Lung (tissue), 11 donors: ENCODE measurements at regions not wholly inside any gene's neighbourhood (a gene's known extent, or its start where the extent isn't known, plus 50 kb on each side); places are given as distances from the start of the nearest gene placed in this dataset.

Experiments used
- ATAC-seq: fragments of 200-7000 bp; cut with Tn5 transposase; one replicate; pipeline ENCODE4 v1.9.1; 2020; ENCODE audit warnings: moderate number of reproducible peaks; ENCODE audit not compliant: insufficient read depth, low FRiP score
- DNase-seq, 3 donors: peaks; one replicate each; pipeline ENCODE4 v3.0.0-alpha.2; 2013 to 2017
- H3K27ac ChIP-seq, 2 donors: one replicate each; pipeline ENCODE4 v1.5.1; 2013; ENCODE audit warnings: mild to moderate bottlenecking in 2 of 2, moderate library complexity in 2 of 2, control low read depth in 1 of 2, inconsistent platforms in 1 of 2, low read depth in 1 of 2, low read length in 1 of 2
- H3K27me3 ChIP-seq, 3 donors: one replicate each; pipeline ENCODE4 v1.5.1; 2013; ENCODE audit warnings: low read length in 2 of 3; ENCODE audit not compliant: control insufficient read depth in 3 of 3, insufficient read depth in 3 of 3
- H3K36me3 ChIP-seq, 4 donors: one replicate each; pipeline ENCODE4 v1.5.1; 2013; ENCODE audit warnings: low read length in 4 of 4, mild to moderate bottlenecking in 1 of 4, moderate library complexity in 1 of 4; ENCODE audit not compliant: control insufficient read depth in 4 of 4, insufficient read depth in 4 of 4
- H3K4me1 ChIP-seq, 5 donors: one replicate each; pipeline ENCODE4 v1.5.1; 2013; ENCODE audit warnings: low read length in 5 of 5, mild to moderate bottlenecking in 2 of 5, moderate library complexity in 1 of 5; ENCODE audit not compliant: control insufficient read depth in 5 of 5, insufficient read depth in 5 of 5
- H3K4me3 ChIP-seq: one replicate; pipeline ENCODE4 v1.5.1; 2013; ENCODE audit warnings: mild to moderate bottlenecking, control low read depth, moderate library complexity
- H3K9ac ChIP-seq, 2 donors: one replicate each; pipeline ENCODE4 v1.5.1; 2013; ENCODE audit warnings: low read length in 2 of 2, control low read depth in 1 of 2; ENCODE audit not compliant: insufficient read depth in 1 of 2
- H3K9me3 ChIP-seq, 4 donors: one replicate each; pipeline ENCODE4 v1.5.1; 2013; ENCODE audit warnings: low read length in 3 of 4, mild to moderate bottlenecking in 1 of 4, moderate library complexity in 1 of 4; ENCODE audit not compliant: control insufficient read depth in 4 of 4, insufficient read depth in 3 of 4
- WGBS, 2 donors: extraction: QIAGEN DNeasy Blood & Tissue Kit; methylation state at CpG; one replicate each; pipeline ENCODE4 v1.1.7; 2013; 5-methylcytosine and 5-hydroxymethylcytosine counted together
- TF ChIP-seq, protein P1 (sequence below): IDR thresholded peaks from 2 replicates; pipeline ENCODE4 v1.5.1; 2012; ENCODE audit warnings: mild to moderate bottlenecking; ENCODE audit errors: control extremely low read depth, extremely low read depth
- donor health status: control.
- donor health status: control.
- donor health status: Bipolar disorder and iron deficiency.
- donor health status: healthy.
- donor health status: DM: yes; HTN: yes; CAD: no.

DNA sequence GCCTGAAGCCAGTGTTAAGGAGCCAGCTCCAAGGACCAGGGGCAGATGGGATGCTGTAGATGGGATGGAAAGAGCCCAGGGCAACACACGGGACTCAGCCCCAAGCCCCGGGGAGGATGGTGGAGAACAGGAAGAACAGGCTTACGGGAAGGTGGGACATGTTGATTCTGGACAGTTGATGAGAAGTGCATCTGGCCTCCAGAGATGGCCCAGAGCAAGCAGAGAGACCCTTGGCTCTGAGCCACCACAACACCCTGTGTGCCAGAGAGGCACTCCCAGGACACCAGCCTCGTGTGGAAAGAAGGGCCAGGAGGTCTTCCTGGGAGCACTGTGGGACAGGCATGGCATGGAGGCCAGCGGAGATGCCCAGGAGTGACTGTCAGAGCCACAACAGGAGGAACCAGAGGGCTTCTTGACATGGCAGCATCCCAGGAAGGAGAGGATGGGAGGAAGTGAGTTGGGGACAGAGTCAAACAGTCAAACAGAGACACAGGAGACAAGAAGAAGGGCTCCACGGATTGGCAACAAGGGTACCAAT is 156.3 kb upstream of the MVB12B start:
- DNase-seq (no peak), ATAC-seq (no peak)
- 78 to 84% methylated on average over 6 of the region's 6 CpGs for WGBS, 2 donors

DNA sequence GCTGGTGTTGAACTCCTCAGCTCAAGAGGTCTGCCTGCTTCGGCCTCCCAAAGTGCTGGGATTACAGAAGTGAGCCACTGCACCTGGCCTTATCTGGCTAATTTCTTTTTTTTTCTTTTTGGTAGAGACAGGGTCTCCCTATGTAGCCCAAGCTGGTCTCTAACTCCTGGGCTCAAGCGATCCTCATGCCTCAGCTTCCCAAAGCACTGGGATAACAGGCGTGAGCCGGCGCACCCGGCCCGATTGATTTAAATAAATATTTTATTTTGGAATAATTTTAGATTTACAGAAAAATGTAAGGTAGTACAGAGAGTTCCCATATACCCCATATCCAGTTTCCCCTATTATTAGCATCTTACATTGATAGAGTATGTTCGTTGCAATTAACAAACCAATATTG is 155.0 kb upstream of the MVB12B start:
- peaks cover 0 to 7% (median 2%) of the 10 kb centered on the region in 4 donors for H3K9me3 ChIP-seq
- H3K36me3 ChIP-seq: no peaks in the 10 kb centered on the region
- H3K27ac ChIP-seq: no peak overlapping the region
- WGBS, 2 donors: 89 to 94% methylated on average over 8 of the region's 8 CpGs
- no peak overlapping the region for H3K9ac ChIP-seq
- TF ChIP-seq, protein P1, sequence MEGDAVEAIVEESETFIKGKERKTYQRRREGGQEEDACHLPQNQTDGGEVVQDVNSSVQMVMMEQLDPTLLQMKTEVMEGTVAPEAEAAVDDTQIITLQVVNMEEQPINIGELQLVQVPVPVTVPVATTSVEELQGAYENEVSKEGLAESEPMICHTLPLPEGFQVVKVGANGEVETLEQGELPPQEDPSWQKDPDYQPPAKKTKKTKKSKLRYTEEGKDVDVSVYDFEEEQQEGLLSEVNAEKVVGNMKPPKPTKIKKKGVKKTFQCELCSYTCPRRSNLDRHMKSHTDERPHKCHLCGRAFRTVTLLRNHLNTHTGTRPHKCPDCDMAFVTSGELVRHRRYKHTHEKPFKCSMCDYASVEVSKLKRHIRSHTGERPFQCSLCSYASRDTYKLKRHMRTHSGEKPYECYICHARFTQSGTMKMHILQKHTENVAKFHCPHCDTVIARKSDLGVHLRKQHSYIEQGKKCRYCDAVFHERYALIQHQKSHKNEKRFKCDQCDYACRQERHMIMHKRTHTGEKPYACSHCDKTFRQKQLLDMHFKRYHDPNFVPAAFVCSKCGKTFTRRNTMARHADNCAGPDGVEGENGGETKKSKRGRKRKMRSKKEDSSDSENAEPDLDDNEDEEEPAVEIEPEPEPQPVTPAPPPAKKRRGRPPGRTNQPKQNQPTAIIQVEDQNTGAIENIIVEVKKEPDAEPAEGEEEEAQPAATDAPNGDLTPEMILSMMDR: no peak
- no peak overlapping the region for H3K4me3 ChIP-seq
- H3K4me1 ChIP-seq: no peaks in the 10 kb centered on the region
- peaks cover 0 to 3% (median 0%) of the 10 kb centered on the region in 3 donors for H3K27me3 ChIP-seq
- ATAC-seq (no peak), DNase-seq (no peak)

More for the DNA sequence above, 156.3 kb upstream of the MVB12B start:
- H3K4me3 ChIP-seq: no peak overlapping the region
- H3K27ac ChIP-seq: no peak overlapping the region
- H3K36me3 ChIP-seq: no peaks in the 10 kb centered on the region
- TF ChIP-seq, protein P1: no peak
- H3K9ac ChIP-seq: no peak overlapping the region
- peaks cover 0 to 3% (median 0%) of the 10 kb centered on the region in 3 donors for H3K27me3 ChIP-seq
- H3K9me3 ChIP-seq: peaks cover 0 to 7% (median 0%) of the 10 kb centered on the region in 4 donors
- no peaks in the 10 kb centered on the region for H3K4me1 ChIP-seq

DNA sequence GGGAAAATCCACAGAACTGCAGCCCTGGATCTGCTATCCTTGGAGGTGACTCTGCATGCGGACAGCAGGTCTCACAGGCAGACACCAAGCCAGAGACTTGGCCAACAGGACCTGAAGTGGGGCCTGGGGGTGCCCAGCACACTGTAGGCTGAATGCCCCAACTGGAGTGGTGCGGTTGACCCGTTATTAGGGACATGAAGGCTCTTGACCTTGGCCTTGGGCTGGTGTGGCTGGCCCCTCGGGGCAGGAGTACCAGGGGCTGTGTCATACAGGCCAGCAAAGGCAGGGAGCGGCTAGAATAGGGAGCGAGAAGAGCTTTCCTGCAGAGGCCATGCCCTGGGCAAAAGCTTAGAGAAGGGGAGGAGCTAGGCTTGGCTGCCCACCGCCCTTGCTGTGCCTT is 153.2 kb upstream of the MVB12B start:
- TF ChIP-seq, protein P1: no peak

DNA sequence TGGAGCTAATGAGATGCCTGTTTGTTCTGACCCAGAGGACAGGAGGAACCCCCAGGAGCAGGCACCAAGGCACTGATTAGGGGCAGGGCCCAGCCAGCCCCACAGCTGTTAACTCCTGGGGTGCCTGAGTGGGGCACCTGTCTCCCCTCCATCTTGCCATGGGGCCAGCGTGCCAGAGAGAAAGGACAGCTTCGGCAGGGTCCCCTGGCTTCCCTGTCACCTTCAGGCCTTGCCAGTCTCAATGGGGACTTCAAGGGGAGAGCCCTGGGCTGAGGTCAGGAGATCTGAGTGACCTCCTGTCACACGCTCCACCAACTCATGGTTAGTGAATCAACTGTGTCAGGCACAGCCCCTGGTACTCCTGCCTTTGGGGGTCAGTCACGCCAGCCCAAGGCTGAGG is 152.7 kb upstream of the MVB12B start:
- Histone ChIP-seq H3K4me3 (no peak overlapping the region), H3K27ac (no peak overlapping the region), H3K27me3 (peaks cover 0 to 3% (median 0%) of the 10 kb centered on the region in 3 donors), H3K36me3 (no peaks in the 10 kb centered on the region), H3K4me1 (no peaks in the 10 kb centered on the region), H3K9me3 (peaks cover 0 to 7% (median 2%) of the 10 kb centered on the region in 4 donors), H3K9ac (no peak overlapping the region)
- DNase-seq: no peak
- ATAC-seq: no peak
- 85 to 98% methylated on average over 4 of the region's 4 CpGs for WGBS, 2 donors
- TF ChIP-seq, protein P1: no peak

More for the DNA sequence above, 153.2 kb upstream of the MVB12B start:
- no peaks in the 10 kb centered on the region for H3K36me3 ChIP-seq
- no peaks in the 10 kb centered on the region for H3K4me1 ChIP-seq
- H3K9ac ChIP-seq: no peak overlapping the region
- ATAC-seq: no peak
- no peak overlapping the region for H3K27ac ChIP-seq
- DNase-seq: no peak
- H3K27me3 ChIP-seq: peaks cover 0 to 2% (median 0%) of the 10 kb centered on the region in 3 donors
- WGBS, 2 donors: 86 to 89% methylated on average over 7 of the region's 7 CpGs
- H3K9me3 ChIP-seq: peaks cover 0 to 7% (median 2%) of the 10 kb centered on the region in 4 donors
- no peak overlapping the region for H3K4me3 ChIP-seq
